Right lobe of liver (tissue), 6 donors: ENCODE measurements at regions not wholly inside any gene's neighbourhood (a gene's known extent, or its start where the extent isn't known, plus 50 kb on each side); places are given as distances from the start of the nearest gene placed in this dataset.
A peak's percentile ranks its signal among the peaks of the same experiment; 100 is the strongest.

ENCODE experiments used
- ATAC-seq, 4 donors: fragments of 200-7000 bp; cut with Tn5 transposase; one replicate each; pipeline ENCODE4 v1.9.1; 2020; ENCODE audit warnings: mild to moderate bottlenecking in 4 of 4, moderate library complexity in 4 of 4
- DNase-seq, 3 donors: peaks; one replicate each; pipeline ENCODE4 v3.0.0-alpha.2; 2020
- H3K27ac ChIP-seq, 3 donors: fragments of 200-600 bp; one replicate each; pipeline ENCODE4 v1.8.0; 2022
- H3K27me3 ChIP-seq, 2 donors: fragments of 200-600 bp; one replicate each; pipeline ENCODE4 v1.8.0; 2022
- H3K36me3 ChIP-seq, 4 donors: fragments of 200-600 bp; sonication (generic) in 1 of 4; one replicate each; pipeline versions ENCODE4 v1.5.1 to v1.8.0; 2017 to 2022; ENCODE audit warnings: control low read depth in 1 of 4
- H3K4me1 ChIP-seq, 4 donors: fragments of 200-600 bp; sonication (generic) in 1 of 4; one replicate each; pipeline versions ENCODE4 v1.5.1 to v1.8.0; 2017 to 2022; ENCODE audit warnings: control low read depth in 1 of 4
- H3K4me3 ChIP-seq, 3 donors: fragments of 200-600 bp; one replicate each; pipeline ENCODE4 v1.8.0; 2022
- H3K9me3 ChIP-seq, 4 donors: fragments of 200-600 bp; sonication (generic) in 1 of 4; one replicate each; pipeline versions ENCODE4 v1.5.1 to v1.8.0; 2017 to 2022; ENCODE audit warnings: control low read depth in 1 of 4
- POLR2A ChIP-seq: fragments of 450-650 bp; IDR thresholded peaks from one replicate; pipeline ENCODE4 v1.6.1; 2017; ENCODE audit warnings: antibody characterized with exemption, mild to moderate bottlenecking
- WGBS: methylation state at CpG from one replicate; pipeline ENCODE4 v1.1.6; 2018; ENCODE audit warnings: low coverage, low lambda C conversion rate; ENCODE audit not compliant: insufficient coverage; ENCODE audit errors: missing lambda C conversion rate; 5-methylcytosine and 5-hydroxymethylcytosine counted together
- intact Hi-C, 2 donors: fragments of 100-400 bp; cut with DNase I; formaldehyde crosslinking; loops; one replicate each; pipeline versions ENCODE4 v1.11.2 to v1.14.1; 2022
- TF ChIP-seq, protein P1 (sequence below), 4 donors: fragments of 200-600 bp in 3 of 4; fragments of 450-650 bp in 1 of 4; IDR thresholded peaks; one replicate each; pipeline versions ENCODE4 v1.5.1 to v1.8.0; 2016 to 2022; ENCODE audit warnings: antibody characterized with exemption in 4 of 4, mild to moderate bottlenecking in 2 of 4
- donor health status: DM: no; HTN: yes; CAD: no.
- donor health status: DM: no; HTN: no; CAD: no.
- donor health status: DM: no; HTN: no; CAD: no.
- donor health status: DM: no; HTN: yes; CAD: no.
- donor health status: DM: no; HTN: yes; CAD: no.

DNA sequence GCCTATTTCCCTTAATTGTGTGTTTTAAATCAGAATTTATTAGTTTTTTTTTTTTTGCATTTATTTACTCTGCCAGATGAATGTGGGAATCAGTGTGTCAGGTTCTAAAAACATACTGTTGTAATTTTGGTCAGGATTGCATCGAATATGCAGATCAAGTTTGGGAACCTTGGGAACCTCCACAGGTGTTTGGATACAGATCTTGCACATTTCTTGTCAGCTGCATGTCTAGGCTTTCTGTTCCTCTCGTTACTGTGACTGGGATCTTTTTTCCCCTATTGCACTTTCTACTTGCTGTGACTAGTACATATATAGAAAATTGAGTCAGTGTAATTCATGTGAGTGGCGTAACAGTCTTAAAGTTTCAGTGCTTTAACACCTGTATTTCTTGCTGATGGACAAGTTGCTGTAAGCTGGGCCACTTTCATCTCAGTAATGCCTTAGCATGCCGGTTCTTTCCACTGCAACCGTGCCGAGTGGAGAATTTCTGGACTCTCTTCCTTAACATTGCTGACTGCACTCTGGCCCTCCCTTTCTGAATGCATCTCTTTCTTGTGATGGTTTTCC is 112.5 kb downstream of the TENT4A start:
- Histone ChIP-seq H3K4me3 (no peak overlapping the region), H3K27me3 (no peaks in the 10 kb centered on the region), H3K27ac (no peak overlapping the region), H3K36me3 (no peaks in the 10 kb centered on the region), H3K4me1 (no peaks in the 10 kb centered on the region), H3K9me3 (peaks cover 0 to 4% (median 0%) of the 10 kb centered on the region in 4 donors)
- ATAC-seq (no peak), DNase-seq (no peak)
- TF ChIP-seq POLR2A, result no peak
- TF ChIP-seq, protein P1, sequence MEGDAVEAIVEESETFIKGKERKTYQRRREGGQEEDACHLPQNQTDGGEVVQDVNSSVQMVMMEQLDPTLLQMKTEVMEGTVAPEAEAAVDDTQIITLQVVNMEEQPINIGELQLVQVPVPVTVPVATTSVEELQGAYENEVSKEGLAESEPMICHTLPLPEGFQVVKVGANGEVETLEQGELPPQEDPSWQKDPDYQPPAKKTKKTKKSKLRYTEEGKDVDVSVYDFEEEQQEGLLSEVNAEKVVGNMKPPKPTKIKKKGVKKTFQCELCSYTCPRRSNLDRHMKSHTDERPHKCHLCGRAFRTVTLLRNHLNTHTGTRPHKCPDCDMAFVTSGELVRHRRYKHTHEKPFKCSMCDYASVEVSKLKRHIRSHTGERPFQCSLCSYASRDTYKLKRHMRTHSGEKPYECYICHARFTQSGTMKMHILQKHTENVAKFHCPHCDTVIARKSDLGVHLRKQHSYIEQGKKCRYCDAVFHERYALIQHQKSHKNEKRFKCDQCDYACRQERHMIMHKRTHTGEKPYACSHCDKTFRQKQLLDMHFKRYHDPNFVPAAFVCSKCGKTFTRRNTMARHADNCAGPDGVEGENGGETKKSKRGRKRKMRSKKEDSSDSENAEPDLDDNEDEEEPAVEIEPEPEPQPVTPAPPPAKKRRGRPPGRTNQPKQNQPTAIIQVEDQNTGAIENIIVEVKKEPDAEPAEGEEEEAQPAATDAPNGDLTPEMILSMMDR (IDR thresholded peaks at IDR 0.05), result no peak
- 73% methylated on average over 6 of the region's 6 CpGs for WGBS
- intact Hi-C loops, result no loop called here

DNA sequence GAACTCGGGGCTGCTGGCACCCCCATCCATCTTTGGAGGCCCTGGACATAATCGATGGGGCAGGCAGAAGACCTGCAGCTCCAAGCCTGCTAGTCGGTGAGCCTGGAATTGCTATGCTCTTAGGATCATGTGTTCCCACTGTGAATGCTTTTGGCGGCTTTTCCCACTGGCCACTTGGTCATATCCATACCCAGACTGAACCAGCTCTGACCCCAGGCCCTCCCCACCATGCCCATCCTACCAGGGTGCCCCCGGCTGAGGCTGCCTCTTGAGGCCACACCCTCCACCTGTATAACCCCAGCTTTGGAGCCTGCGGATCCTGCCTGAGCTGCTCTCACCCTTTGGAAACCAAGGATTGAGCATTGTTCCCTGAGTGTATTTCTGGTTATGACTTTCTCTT is 113.5 kb downstream of the TENT4A start:
- TF ChIP-seq, protein P1 (IDR thresholded peaks at IDR 0.05), result no peak
- no peak for TF ChIP-seq POLR2A
- Histone ChIP-seq H3K4me1 (no peaks in the 10 kb centered on the region), H3K27ac (no peak overlapping the region), H3K4me3 (no peak overlapping the region), H3K36me3 (no peaks in the 10 kb centered on the region), H3K27me3 (no peaks in the 10 kb centered on the region), H3K9me3 (no peaks in the 10 kb centered on the region)
- intact Hi-C loops, result no loop called here
- DNase-seq (no peak), ATAC-seq (no peak)
- WGBS, result 75% methylated on average over 4 of the region's 6 CpGs

DNA sequence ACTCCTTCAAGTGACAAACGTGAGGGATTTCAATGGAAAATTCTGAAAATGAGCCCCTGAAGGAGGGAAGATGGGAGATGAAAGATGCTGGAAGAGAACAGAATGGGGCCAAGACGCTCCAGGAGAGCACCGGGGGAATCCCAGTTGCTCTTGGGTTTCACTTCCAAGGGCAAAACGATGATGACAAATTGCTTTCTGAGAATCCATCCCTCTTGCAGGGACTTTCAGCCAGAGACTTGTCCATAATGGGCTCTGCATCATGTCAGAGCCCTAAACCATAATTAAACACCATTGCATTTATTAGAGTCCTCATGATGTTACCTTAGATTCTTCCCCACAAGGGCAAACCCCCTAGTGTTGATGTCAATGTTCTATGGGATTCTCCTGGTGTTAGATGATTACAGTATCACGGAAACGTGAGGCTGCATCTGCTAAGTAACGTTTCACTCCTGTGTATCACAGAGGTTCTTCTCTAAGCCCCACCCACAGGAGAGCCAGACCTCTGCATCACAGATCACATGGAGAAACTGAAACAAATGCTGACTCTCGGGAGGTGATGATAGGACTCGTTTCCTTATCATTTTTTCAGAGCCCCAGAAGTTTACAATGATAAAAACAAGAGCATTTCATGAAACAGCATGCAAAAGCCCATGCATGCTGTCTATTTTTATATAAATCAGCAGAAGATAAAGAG is 114.4 kb downstream of the TENT4A start:
- H3K4me3 ChIP-seq, result no peak overlapping the region
- no peaks in the 10 kb centered on the region for H3K4me1 ChIP-seq
- no peaks in the 10 kb centered on the region for H3K27me3 ChIP-seq
- ATAC-seq (no peak), DNase-seq (no peak)
- no peak for TF ChIP-seq POLR2A
- WGBS, result 32% methylated on average over 8 of the region's 9 CpGs
- no peaks in the 10 kb centered on the region for H3K36me3 ChIP-seq
- H3K27ac ChIP-seq, result no peak overlapping the region
- no peaks in the 10 kb centered on the region for H3K9me3 ChIP-seq
- intact Hi-C loops, result no loop called here

DNA sequence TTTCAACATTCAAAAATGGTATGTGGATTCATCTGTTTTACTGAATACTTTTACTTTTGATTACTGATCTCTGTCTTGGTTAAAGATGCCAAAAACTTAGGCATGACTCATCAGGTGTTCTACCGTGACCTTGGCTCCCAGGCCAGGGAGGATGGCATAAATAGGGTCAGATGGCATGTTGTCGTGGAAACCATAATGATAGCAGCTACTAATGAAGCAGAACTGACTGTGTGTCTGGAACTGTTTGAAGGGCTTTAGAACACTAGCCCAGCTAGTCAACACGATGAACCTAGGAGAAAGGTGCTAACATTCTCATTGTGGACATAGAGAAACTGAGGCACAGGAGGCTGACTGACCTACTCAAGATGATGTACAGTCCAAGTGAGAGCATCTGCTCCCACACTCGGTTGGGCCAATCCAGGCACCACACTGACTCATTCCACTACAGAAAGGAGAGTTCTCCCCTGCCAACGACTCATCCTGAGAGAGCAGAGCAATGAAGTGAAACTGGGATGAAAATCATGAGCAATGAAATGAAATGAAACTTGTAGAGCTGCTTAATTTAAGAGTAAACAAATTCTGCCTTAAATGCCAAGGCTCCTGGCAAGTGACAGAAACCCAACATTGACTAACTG is 116.0 kb downstream of the TENT4A start:
- intact Hi-C loops, result no loop called here
- 50% methylated on average over 5 of the region's 5 CpGs for WGBS
- DNase-seq, result no peak
- H3K4me1 ChIP-seq, result no peaks in the 10 kb centered on the region
- TF ChIP-seq, protein P1 (IDR thresholded peaks at IDR 0.05), result no peak
- TF ChIP-seq POLR2A, result no peak
- no peak overlapping the region for H3K4me3 ChIP-seq
- H3K27me3 ChIP-seq, result no peaks in the 10 kb centered on the region
- no peak overlapping the region for H3K27ac ChIP-seq
- no peaks in the 10 kb centered on the region for H3K36me3 ChIP-seq
- peak in 1 of 4 donors; percentile 39 for ATAC-seq
- H3K9me3 ChIP-seq, result no peaks in the 10 kb centered on the region

DNA sequence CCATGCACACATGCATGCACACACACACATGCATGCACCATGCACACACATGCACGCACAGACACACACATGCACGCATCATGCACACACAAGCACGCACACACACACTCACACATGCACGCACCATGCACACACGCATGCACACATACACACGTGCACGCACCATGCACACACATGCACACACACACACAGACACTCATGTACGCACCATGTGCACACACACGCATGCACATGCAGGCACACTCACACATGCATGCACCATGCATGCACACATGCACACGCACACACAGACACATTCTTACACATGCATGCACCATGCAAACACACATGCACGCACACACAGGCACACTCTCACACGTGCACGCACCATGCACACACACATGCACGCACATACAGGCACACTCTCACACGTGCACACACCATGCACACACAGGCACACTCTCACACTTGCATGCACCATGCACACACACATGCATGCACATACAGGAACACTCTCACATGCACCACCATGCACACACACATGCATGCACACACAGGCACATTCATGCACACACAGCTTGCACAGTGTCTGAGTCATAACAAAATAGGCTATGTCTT is 117.5 kb downstream of the TENT4A start:
- Histone ChIP-seq H3K36me3 (no peaks in the 10 kb centered on the region), H3K27me3 (no peaks in the 10 kb centered on the region), H3K4me1 (no peaks in the 10 kb centered on the region), H3K4me3 (no peak overlapping the region), H3K27ac (no peak overlapping the region), H3K9me3 (no peaks in the 10 kb centered on the region)
- DNase-seq (no peak), ATAC-seq (no peak)
- no peak for TF ChIP-seq POLR2A
- TF ChIP-seq, protein P1 (IDR thresholded peaks at IDR 0.05), result no peak
- intact Hi-C loops, result no loop called here
- WGBS, result 65% methylated on average over 9 of the region's 15 CpGs
